H1 (cell line): ENCODE measurements at regions not wholly inside any gene's neighbourhood (a gene's known extent, or its start where the extent isn't known, plus 50 kb on each side); places are given as distances from the start of the nearest gene placed in this dataset.

Source experiments
- CTCF ChIA-PET: fragments of 300-600 bp; sonication (Branson Sonifier 250); formaldehyde crosslinking; loops from one replicate; lab custom pipeline; 2021; ENCODE audit not compliant: partially characterized antibody; lab: Charles Lee
- POLR2A ChIA-PET: fragments of 300-600 bp; sonication (Branson Sonifier 250); formaldehyde crosslinking; loops from one replicate; lab custom pipeline; 2021; ENCODE audit warnings: inconsistent platforms; ENCODE audit not compliant: partially characterized antibody; lab: Charles Lee
- DNase-seq, 2 experiments: peaks; one replicate each; pipeline versions ENCODE4 v3.0.0 to v3.0.0-alpha.2; 2010 to 2022; ENCODE audit warnings: low spot score in 2 of 2, low read depth in 1 of 2, mixed read lengths in 1 of 2
- FAIRE-seq: peaks from 2 replicates; lab custom pipeline; 2011; peaks lifted over from hg19 to GRCh38; lab: Jason Lieb, UNC
- H2AFZ ChIP-seq: 2 replicates; pipeline ENCODE4 v1.8.1; 2012; ENCODE audit warnings: low read length, inconsistent platforms
- H2AK5ac ChIP-seq: 2 replicates; pipeline ENCODE4 v1.6.1; 2013; ENCODE audit warnings: low read depth, low read length
- H2BK120ac ChIP-seq: replicated peaks from 2 replicates; pipeline ENCODE3; 2013; ENCODE audit warnings: low read depth, low read length, inconsistent platforms
- H2BK12ac ChIP-seq: 2 replicates; pipeline ENCODE4 v1.6.1; 2013; ENCODE audit warnings: low read depth, low read length
- H2BK15ac ChIP-seq: 2 replicates; pipeline ENCODE4 v1.6.1; 2013; ENCODE audit warnings: low read length
- H2BK20ac ChIP-seq: 2 replicates; pipeline ENCODE4 v1.6.1; 2013; ENCODE audit warnings: low read length
- H2BK5ac ChIP-seq: 2 replicates; pipeline ENCODE4 v1.6.1; 2013; ENCODE audit warnings: low read depth, low read length
- H3K14ac ChIP-seq: 2 replicates; pipeline ENCODE4 v1.6.1; 2013; ENCODE audit warnings: inconsistent platforms; ENCODE audit not compliant: insufficient read length
- H3K18ac ChIP-seq: 2 replicates; pipeline ENCODE4 v1.6.1; 2013; ENCODE audit warnings: low read length; ENCODE audit errors: extremely low read depth
- H3K23ac ChIP-seq: 2 replicates; pipeline ENCODE4 v1.6.1; 2013; ENCODE audit warnings: inconsistent platforms; ENCODE audit not compliant: insufficient read length
- H3K23me2 ChIP-seq: 2 replicates; pipeline ENCODE4 v1.6.1; 2013; ENCODE audit warnings: low read depth, low read length
- H3K27ac ChIP-seq: 2 replicates; pipeline ENCODE4 v1.6.1; 2011; ENCODE audit warnings: low read depth, low read length, inconsistent platforms
- H3K27me3 ChIP-seq, 4 experiments: replicated peaks in 1 of 4; 1 replicate in 1 of 4; 2 replicates in 3 of 4; pipeline versions ENCODE4 v1.6.1 to v1.8.1; 2011 to 2013; ENCODE audit warnings: low read length in 3 of 4, mild to moderate bottlenecking in 3 of 4, inconsistent platforms in 2 of 4, mixed read lengths in 2 of 4, moderate library complexity in 1 of 4; ENCODE audit not compliant: control insufficient read depth in 3 of 4, insufficient read depth in 3 of 4; ENCODE audit errors: extremely low read depth in 1 of 4
- H3K36me3 ChIP-seq, 4 experiments: 2 replicates each; pipeline versions ENCODE4 v1.6.1 to v1.8.1; 2011 to 2013; ENCODE audit warnings: mild to moderate bottlenecking in 4 of 4, low read length in 3 of 4, moderate library complexity in 2 of 4, control low read depth in 1 of 4, inconsistent platforms in 1 of 4; ENCODE audit not compliant: insufficient read depth in 4 of 4, control insufficient read depth in 2 of 4
- H3K4ac ChIP-seq: replicated peaks from 2 replicates; pipeline ENCODE3; 2013; ENCODE audit warnings: low read length, low read depth, mixed read lengths, inconsistent platforms; ENCODE audit not compliant: insufficient read length
- H3K4me1 ChIP-seq, 4 experiments: replicated peaks in 1 of 4; 1 replicate in 1 of 4; 2 replicates in 3 of 4; pipeline versions ENCODE4 v1.6.1 to v1.8.1; 2011 to 2013; ENCODE audit warnings: low read length in 3 of 4, inconsistent platforms in 2 of 4, mixed read lengths in 1 of 4; ENCODE audit not compliant: insufficient read depth in 4 of 4, control insufficient read depth in 3 of 4
- H3K4me2 ChIP-seq, 2 experiments: 2 replicates each; pipeline versions ENCODE4 v1.6.1 to v1.8.1; 2011 to 2013; ENCODE audit warnings: low read depth in 2 of 2, low read length in 2 of 2, control low read depth in 1 of 2, inconsistent platforms in 1 of 2, mild to moderate bottlenecking in 1 of 2; ENCODE audit not compliant: insufficient read depth in 1 of 2
- H3K4me3 ChIP-seq, 4 experiments: fragments of 200-600, 300-600 bp in 1 of 4; sonication (generic), shearing (Covaris generic), sonication (Bioruptor Twin) in 1 of 4; 2 replicates each; pipeline versions ENCODE4 v1.5.1 to v1.8.1; 2011 to 2016; ENCODE audit warnings: low read length in 4 of 4, low read depth in 3 of 4, control low read depth in 2 of 4, inconsistent platforms in 2 of 4, mild to moderate bottlenecking in 2 of 4, mixed read lengths in 1 of 4, moderate library complexity in 1 of 4; ENCODE audit not compliant: insufficient read depth in 2 of 4; ENCODE audit errors: extremely low read depth in 1 of 4
- H3K56ac ChIP-seq: replicated peaks from 2 replicates; pipeline ENCODE3; 2013; ENCODE audit warnings: low read depth, mild to moderate bottlenecking, mixed read lengths, low read length, inconsistent platforms; ENCODE audit not compliant: insufficient read length
- H3K79me1 ChIP-seq: 2 replicates; pipeline ENCODE4 v1.6.1; 2013; ENCODE audit warnings: low read depth, low read length, control low read depth
- H3K79me2 ChIP-seq, 2 experiments: 2 replicates each; pipeline versions ENCODE4 v1.6.1 to v1.8.1; 2012 to 2013; ENCODE audit warnings: low read length in 2 of 2, mild to moderate bottlenecking in 2 of 2, inconsistent platforms in 1 of 2; ENCODE audit not compliant: insufficient read depth in 2 of 2, control insufficient read depth in 1 of 2
- H3K9ac ChIP-seq, 4 experiments: replicated peaks in 1 of 4; 1 replicate in 1 of 4; 2 replicates in 3 of 4; pipeline versions ENCODE4 v1.6.1 to v1.8.1; 2011 to 2013; ENCODE audit warnings: low read depth in 3 of 4, low read length in 3 of 4, control low read depth in 2 of 4, mild to moderate bottlenecking in 2 of 4, moderate library complexity in 2 of 4, inconsistent platforms in 1 of 4; ENCODE audit errors: extremely low read depth in 1 of 4
- H3K9me3 ChIP-seq, 2 experiments: 2 replicates each; pipeline versions ENCODE4 v1.6.1 to v1.8.1; 2012 to 2013; ENCODE audit warnings: mild to moderate bottlenecking in 2 of 2, moderate library complexity in 2 of 2, control low read depth in 1 of 2, inconsistent platforms in 1 of 2, low read depth in 1 of 2, low read length in 1 of 2, mixed read lengths in 1 of 2; ENCODE audit not compliant: insufficient read depth in 2 of 2
- H4K20me1 ChIP-seq, 2 experiments: replicated peaks in 1 of 2; 2 replicates each; pipeline versions ENCODE3 to v1.8.1; 2011 to 2013; ENCODE audit warnings: inconsistent platforms in 2 of 2, low read length in 2 of 2, mild to moderate bottlenecking in 1 of 2; ENCODE audit not compliant: insufficient read depth in 2 of 2, control insufficient read depth in 1 of 2
- H4K5ac ChIP-seq: 2 replicates; pipeline ENCODE4 v1.6.1; 2013; ENCODE audit warnings: low read length, low read depth, mixed read lengths, inconsistent platforms; ENCODE audit not compliant: insufficient read length
- H4K8ac ChIP-seq: 2 replicates; pipeline ENCODE4 v1.8.0; 2013; ENCODE audit warnings: mild to moderate bottlenecking, moderate library complexity, low read length, inconsistent platforms; ENCODE audit not compliant: insufficient read depth; ENCODE audit errors: extremely low read depth
- H4K91ac ChIP-seq: replicated peaks from 2 replicates; pipeline ENCODE3; 2013; ENCODE audit warnings: low read length, mixed read lengths, inconsistent platforms; ENCODE audit not compliant: insufficient read length
- CBX5 ChIP-seq: fragments of 300-800, 300-1000 bp; sonication (generic); IDR thresholded peaks from 2 replicates; pipeline ENCODE4 v1.7.1; 2016; ENCODE audit warnings: antibody characterized with exemption, low read length, low read depth
- CHD1 ChIP-seq: IDR thresholded peaks from 2 replicates; pipeline ENCODE4 v1.6.1; 2012; ENCODE audit warnings: low read depth, low read length, improper control_type of control experiment
- EP300 ChIP-seq, 2 experiments: IDR thresholded peaks; 1 replicate in 1 of 2; 2 replicates in 1 of 2; pipeline ENCODE4 v1.6.1; 2011 to 2012; ENCODE audit warnings: low read depth in 2 of 2, low read length in 2 of 2, mild to moderate bottlenecking in 2 of 2, borderline replicate concordance in 1 of 2, inconsistent platforms in 1 of 2, moderate library complexity in 1 of 2
- GTF2F1 ChIP-seq: IDR thresholded peaks from 2 replicates; pipeline ENCODE4 v1.6.1; 2012; ENCODE audit warnings: low read depth, low read length, improper control_type of control experiment, borderline replicate concordance
- RNF2 ChIP-seq: fragments of 200-900, 300-1000 bp; sonication (generic); IDR thresholded peaks from 2 replicates; pipeline ENCODE4 v1.7.1; 2016; ENCODE audit warnings: borderline replicate concordance, low read depth, mild to moderate bottlenecking, antibody characterized with exemption, low read length; ENCODE audit not compliant: poor library complexity, severe bottlenecking; ENCODE audit errors: missing control alignments
- SP2 ChIP-seq: IDR thresholded peaks from 2 replicates; pipeline ENCODE4 v1.6.1; 2012; ENCODE audit warnings: mild to moderate bottlenecking, low read length, inconsistent platforms
- TAF1 ChIP-seq: IDR thresholded peaks from 2 replicates; pipeline ENCODE4 v1.6.1; 2011; ENCODE audit warnings: mild to moderate bottlenecking, low read depth, low read length
- TAF7 ChIP-seq: optimal IDR thresholded peaks from 2 replicates; pipeline ENCODE3; 2011; ENCODE audit warnings: low read depth, mild to moderate bottlenecking, inconsistent platforms, low read length, moderate library complexity, borderline replicate concordance
- WGBS, 2 experiments: shearing (Covaris generic) in 1 of 2; methylation state at CpG; one replicate each; pipeline versions ENCODE4 v1.1.6 to v1.1.7; 2013 to 2015; ENCODE audit warnings: low lambda C conversion rate in 2 of 2, mixed read lengths in 2 of 2, inconsistent platforms in 1 of 2, low coverage in 1 of 2, missing lambda C conversion rate in 1 of 2; ENCODE audit not compliant: insufficient replicate concordance in 2 of 2, insufficient coverage in 1 of 2, insufficient read length in 1 of 2; ENCODE audit errors: extremely low coverage in 1 of 2, missing lambda C conversion rate in 1 of 2; 5-methylcytosine and 5-hydroxymethylcytosine counted together

GRCh38 chr3:164476631-164477030 lies 601.7 kb downstream of the SI start:
- Histone ChIP-seq H3K36me3 (no peaks in the 10 kb centered on the region), H3K9me3 (no peaks in the 10 kb centered on the region), H3K27ac (no peak overlapping the region), H2AK5ac (no peak overlapping the region), H2BK5ac (no peak overlapping the region), H3K4me3 (no peak overlapping the region), H3K56ac (no peak overlapping the region), H2BK12ac (no peak overlapping the region), H3K14ac (no peak overlapping the region), H2AFZ (no peak overlapping the region), H4K20me1 (peaks cover 0 to 2% of the 10 kb centered on the region in 2 experiments), H3K27me3 (no peaks in the 10 kb centered on the region), H3K23me2 (no peaks in the 10 kb centered on the region), H4K5ac (no peak overlapping the region), H3K4ac (no peak overlapping the region), H3K9ac (no peak overlapping the region), H2BK120ac (no peak overlapping the region), H3K4me1 (no peaks in the 10 kb centered on the region), H2BK20ac (no peak overlapping the region), H3K79me2 (no peaks in the 10 kb centered on the region), H3K18ac (no peak overlapping the region), H4K91ac (no peak overlapping the region), H2BK15ac (no peak overlapping the region), H3K23ac (no peak overlapping the region), H4K8ac (no peak overlapping the region), H3K79me1 (no peaks in the 10 kb centered on the region), H3K4me2 (no peak overlapping the region)
- TF ChIP-seq EP300 (IDR thresholded peaks at IDR 0.05; ENCODE audit: borderline replicate concordance in 1 of 2, low read depth in 2 of 2, low read length in 2 of 2) (no peak), CHD1 (no peak), TAF7 (no peak), RNF2 (no peak), CBX5 (no peak), GTF2F1 (no peak), SP2 (no peak), TAF1 (no peak)
- FAIRE-seq (no peak), DNase-seq (no peak)
- ChIA-PET POLR2A (no interaction called here), CTCF (interaction anchor here (0.6 kb wide), 1 partner anchor 11 kb away, joined by 4 read pairs; no protein-coding TSS in a partner anchor)
- WGBS, 2 experiments = 97% methylated on average over 3 of the region's 3 CpGs; no CpG with 5 or more reads in 1 of the 2 experiments
